PC-9 (cell line): ENCODE measurements at regions not wholly inside any gene's neighbourhood (a gene's known extent, or its start where the extent isn't known, plus 50 kb on each side); places are given as distances from the start of the nearest gene placed in this dataset.

Source experiments
- BruUV-seq: library from RNA; stranded (reverse); fragments of 400-500 nt; replicated peaks from 2 replicates; lab custom pipeline; 2021; lab: Mats Ljungman, UMichigan
- CTCF ChIA-PET: fragments of 300-600 bp; sonication (Branson Sonifier 250); formaldehyde crosslinking; loops from one replicate; lab custom pipeline; 2022; ENCODE audit warnings: antibody characterized with exemption; lab: Charles Lee
- POLR2A ChIA-PET: fragments of 300-600 bp; sonication (Branson Sonifier 250); formaldehyde crosslinking; loops from one replicate; lab custom pipeline; 2022; ENCODE audit warnings: antibody characterized with exemption; ENCODE audit not compliant: unreplicated experiment; lab: Charles Lee
- DNase-seq, 2 experiments: peaks; one replicate each; pipeline versions ENCODE4 v3.0.0 to v3.0.0-alpha.2; 2015 to 2022; ENCODE audit warnings: mixed read lengths in 1 of 2
- H2AFZ ChIP-seq: fragments of 200-600 bp; sonication (generic); 2 replicates; pipeline ENCODE4 v1.8.1; 2017; ENCODE audit warnings: antibody characterized with exemption
- H3F3A ChIP-seq: fragments of 200-600 bp; sonication (generic); 2 replicates; pipeline ENCODE4 v1.8.1; 2017; ENCODE audit warnings: antibody characterized with exemption, mild to moderate bottlenecking, low read depth; ENCODE audit not compliant: insufficient read depth
- H3K27ac ChIP-seq: fragments of 200-600 bp; sonication (generic); 2 replicates; pipeline ENCODE4 v1.6.1; 2016; ENCODE audit warnings: mixed run types
- H3K27me3 ChIP-seq: fragments of 200-600 bp; sonication (generic); 2 replicates; pipeline ENCODE4 v1.6.1; 2016; ENCODE audit warnings: low read depth, mixed run types; ENCODE audit not compliant: insufficient read depth
- H3K36me3 ChIP-seq: fragments of 200-600 bp; sonication (generic); 2 replicates; pipeline ENCODE4 v1.6.1; 2016; ENCODE audit warnings: low read depth, mixed run types
- H3K4me1 ChIP-seq: fragments of 200-600 bp; sonication (generic); replicated peaks from 2 replicates; pipeline ENCODE4 v1.6.1; 2016; ENCODE audit warnings: mixed run types; ENCODE audit not compliant: insufficient read depth
- H3K4me2 ChIP-seq: fragments of 200-600 bp; sonication (generic); 2 replicates; pipeline ENCODE4 v1.6.1; 2017; ENCODE audit warnings: mixed run types
- H3K4me3 ChIP-seq: fragments of 200-600 bp; sonication (generic); 2 replicates; pipeline ENCODE4 v1.6.1; 2016; ENCODE audit warnings: mixed run types
- H3K79me2 ChIP-seq: fragments of 200-600 bp; sonication (generic); 2 replicates; pipeline ENCODE4 v1.6.1; 2017; ENCODE audit warnings: low read depth, mixed run types
- H3K9me2 ChIP-seq: fragments of 200-600 bp; sonication (generic); 2 replicates; pipeline ENCODE4 v1.8.1; 2017; ENCODE audit warnings: mild to moderate bottlenecking; ENCODE audit not compliant: insufficient read depth
- H3K9me3 ChIP-seq: fragments of 200-600 bp; sonication (generic); 2 replicates; pipeline ENCODE4 v1.8.1; 2016; ENCODE audit warnings: low read depth; ENCODE audit not compliant: insufficient read depth
- H4K20me1 ChIP-seq: fragments of 200-600 bp; sonication (generic); 2 replicates; pipeline ENCODE4 v1.8.1; 2017; ENCODE audit not compliant: insufficient read depth
- CTCF ChIP-seq: fragments of 200-600 bp; sonication (generic); conservative IDR thresholded peaks from 2 replicates; pipeline ENCODE4 v1.6.1; 2017; ENCODE audit warnings: mixed run types, antibody characterized with exemption, mild to moderate bottlenecking, moderate library complexity
- EZH2 ChIP-seq: fragments of 200-600 bp; sonication (generic); IDR thresholded peaks from 2 replicates; pipeline ENCODE4 v1.8.0; 2017; ENCODE audit warnings: antibody characterized with exemption, low read depth
- intact Hi-C: fragments of 100-400 bp; cut with micrococcal nuclease; formaldehyde crosslinking; loops from one replicate; pipeline ENCODE4 v1.10.0; 2022; ENCODE audit not compliant: unreplicated experiment

DNA sequence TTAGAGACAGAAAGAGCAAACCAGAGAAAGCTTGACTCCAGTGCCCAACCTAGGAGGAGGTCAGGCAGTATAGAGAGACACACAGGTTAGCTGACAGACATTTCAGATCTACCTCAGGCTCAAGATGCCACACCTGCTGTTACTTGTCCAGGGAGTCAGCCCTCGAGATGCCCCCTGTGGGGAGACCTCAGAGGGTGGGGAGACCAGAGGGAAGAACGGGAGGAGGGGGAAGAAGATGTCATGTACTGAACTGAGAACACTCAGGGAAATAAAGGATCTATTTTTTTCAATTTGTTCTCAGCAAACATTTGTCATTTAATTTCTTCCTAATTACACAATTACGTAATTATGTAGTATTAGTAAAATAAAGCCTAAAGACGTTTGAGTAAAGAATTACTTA lies 196.3 kb upstream of the CADM1 start:
- Histone ChIP-seq H3K4me1 (no peaks in the 10 kb centered on the region), H3F3A (no peaks in the 10 kb centered on the region), H3K4me2 (no peak overlapping the region), H4K20me1 (no peaks in the 10 kb centered on the region; the same call in 1 of the 2 replicates), H3K79me2 (no peaks in the 10 kb centered on the region), H3K36me3 (no peaks in the 10 kb centered on the region), H3K9me3 (no peaks in the 10 kb centered on the region), H3K27me3 (peaks cover 31% of the 10 kb centered on the region), H2AFZ (no peak overlapping the region), H3K9me2 (no peaks in the 10 kb centered on the region), H3K27ac (no peak overlapping the region), H3K4me3 (no peak overlapping the region)
- intact Hi-C loops: no loop called here
- TF ChIP-seq CTCF (no peak), EZH2 (no peak)
- BruUV-seq: no TSS peak
- DNase-seq: no peak
- CTCF ChIA-PET: no interaction called here
- POLR2A ChIA-PET: no interaction called here

DNA sequence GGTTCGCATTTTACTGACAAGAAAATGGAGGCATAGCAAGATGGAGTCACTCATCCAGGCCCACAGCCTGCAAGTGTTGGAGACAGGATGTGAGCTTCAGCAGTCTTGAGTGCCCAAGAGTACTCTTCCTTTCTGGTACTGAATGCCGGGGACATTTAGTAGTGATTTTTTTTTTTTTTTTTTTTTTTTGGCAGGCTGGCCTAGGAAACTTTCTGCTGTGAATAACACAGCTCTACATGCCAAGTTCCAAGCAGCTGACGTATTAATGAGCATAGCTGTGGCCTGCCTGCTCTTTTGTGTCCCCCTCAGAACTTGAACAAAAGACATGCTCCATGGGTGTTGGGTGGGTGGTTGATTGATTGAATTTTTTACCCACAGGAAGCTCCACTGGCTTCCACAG lies 195.5 kb upstream of the CADM1 start:
- H3K27me3 ChIP-seq: peaks cover 37% of the 10 kb centered on the region
- no peaks in the 10 kb centered on the region for H3K79me2 ChIP-seq
- no peak overlapping the region for H3K27ac ChIP-seq
- no peak for TF ChIP-seq EZH2
- no peaks in the 10 kb centered on the region for H3K4me1 ChIP-seq
- H2AFZ ChIP-seq: no peak overlapping the region
- POLR2A ChIA-PET: no interaction called here
- H3F3A ChIP-seq: no peaks in the 10 kb centered on the region
- no peak overlapping the region for H3K4me3 ChIP-seq
- no TSS peak for BruUV-seq
- H3K4me2 ChIP-seq: no peak overlapping the region
- no peaks in the 10 kb centered on the region for H3K9me3 ChIP-seq
- no peak for DNase-seq
- no peaks in the 10 kb centered on the region for H3K36me3 ChIP-seq
- CTCF ChIA-PET: no interaction called here
- no peaks in the 10 kb centered on the region for H3K9me2 ChIP-seq
- intact Hi-C loops: no loop called here
- H4K20me1 ChIP-seq: no peaks in the 10 kb centered on the region

DNA sequence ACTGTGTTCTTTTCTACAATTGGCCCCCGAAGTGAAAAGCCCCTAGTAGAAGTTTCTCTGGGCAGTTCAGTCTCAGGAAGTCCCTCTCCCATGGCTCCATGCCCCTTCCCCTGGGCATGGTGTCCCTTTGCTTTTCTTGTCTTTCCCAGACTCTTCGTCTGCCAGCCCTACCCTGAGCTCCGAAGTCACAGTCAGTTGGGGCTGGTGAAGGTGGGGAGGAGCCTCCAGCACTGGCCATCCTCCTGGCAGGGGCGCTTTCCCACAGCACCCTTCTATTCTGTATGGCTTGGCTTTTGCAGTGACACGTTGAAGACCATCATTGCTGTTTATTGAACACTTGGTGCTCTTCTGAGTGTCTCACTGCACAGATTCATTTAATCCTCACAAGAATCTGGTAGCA lies 195.1 kb upstream of the CADM1 start:
- H3K79me2 ChIP-seq: no peaks in the 10 kb centered on the region
- H3K9me3 ChIP-seq: no peaks in the 10 kb centered on the region
- BruUV-seq: no TSS peak
- ChIA-PET CTCF (no interaction called here), POLR2A (no interaction called here)
- no peaks in the 10 kb centered on the region for H3K9me2 ChIP-seq
- H3K27ac ChIP-seq: no peak overlapping the region
- TF ChIP-seq CTCF: no peak
- no peak for TF ChIP-seq EZH2
- H4K20me1 ChIP-seq: no peaks in the 10 kb centered on the region
- H3K36me3 ChIP-seq: no peaks in the 10 kb centered on the region
- intact Hi-C loops: no loop called here
- H2AFZ ChIP-seq: no peak overlapping the region
- no peak for DNase-seq
- peaks cover 37% of the 10 kb centered on the region for H3K27me3 ChIP-seq
- no peaks in the 10 kb centered on the region for H3K4me1 ChIP-seq
- no peak overlapping the region for H3K4me2 ChIP-seq
- H3K4me3 ChIP-seq: no peak overlapping the region
- no peaks in the 10 kb centered on the region for H3F3A ChIP-seq

GRCh38 chr11:115698243-115698642 lies 194.0 kb upstream of the CADM1 start:
- H3K4me2 ChIP-seq: no peak overlapping the region
- intact Hi-C loops: no loop called here
- H4K20me1 ChIP-seq: no peaks in the 10 kb centered on the region
- TF ChIP-seq EZH2: no peak
- TF ChIP-seq CTCF: no peak
- no TSS peak for BruUV-seq
- no peak overlapping the region for H3K4me3 ChIP-seq
- H3K27ac ChIP-seq: no peak overlapping the region
- H3K27me3 ChIP-seq: peaks cover 41% of the 10 kb centered on the region
- H3K4me1 ChIP-seq: no peaks in the 10 kb centered on the region
- H3F3A ChIP-seq: no peaks in the 10 kb centered on the region
- CTCF ChIA-PET: no interaction called here
- POLR2A ChIA-PET: no interaction called here
- H3K79me2 ChIP-seq: no peaks in the 10 kb centered on the region
- no peak for DNase-seq
- no peaks in the 10 kb centered on the region for H3K36me3 ChIP-seq
- no peak overlapping the region for H2AFZ ChIP-seq
- no peaks in the 10 kb centered on the region for H3K9me2 ChIP-seq
- H3K9me3 ChIP-seq: no peaks in the 10 kb centered on the region
